ENCODE measurements at regions not wholly inside any gene's neighbourhood (a gene's known extent, or its start where the extent isn't known, plus 50 kb on each side); places are given as distances from the start of the nearest gene placed in this dataset.
"Not testable (repeated sequence)": the region's sequence is repeated elsewhere in the genome, so short reads cannot be mapped to it uniquely, and the experiment has no call there.

DNA sequence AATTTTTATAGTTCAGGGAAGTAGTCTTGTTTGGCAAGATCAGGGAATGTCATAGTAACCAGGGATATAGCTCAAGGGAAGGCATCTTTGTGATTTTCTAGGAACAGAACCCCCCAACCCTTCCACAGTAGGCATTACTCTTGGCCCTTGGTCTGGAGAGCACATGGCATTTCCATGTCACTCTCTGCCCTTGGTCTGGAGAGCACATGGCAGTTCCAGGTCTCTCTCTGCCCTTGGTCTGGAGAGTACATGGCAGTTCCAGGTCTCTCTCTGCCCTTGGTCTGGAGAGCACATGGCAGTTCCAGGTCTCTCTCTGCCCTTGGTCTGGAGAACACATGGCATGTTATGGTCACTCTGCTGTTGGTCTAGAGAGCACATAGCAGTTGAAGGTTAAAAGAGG is 297.2 kb upstream of the STEAP1 start:
- TF ChIP-seq, protein P1, sequence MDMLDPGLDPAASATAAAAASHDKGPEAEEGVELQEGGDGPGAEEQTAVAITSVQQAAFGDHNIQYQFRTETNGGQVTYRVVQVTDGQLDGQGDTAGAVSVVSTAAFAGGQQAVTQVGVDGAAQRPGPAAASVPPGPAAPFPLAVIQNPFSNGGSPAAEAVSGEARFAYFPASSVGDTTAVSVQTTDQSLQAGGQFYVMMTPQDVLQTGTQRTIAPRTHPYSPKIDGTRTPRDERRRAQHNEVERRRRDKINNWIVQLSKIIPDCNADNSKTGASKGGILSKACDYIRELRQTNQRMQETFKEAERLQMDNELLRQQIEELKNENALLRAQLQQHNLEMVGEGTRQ (IDR thresholded peaks at IDR 0.05; ENCODE audit: low read depth, low read length) = not testable (repeated sequence)
- TF ChIP-seq, protein P2, sequence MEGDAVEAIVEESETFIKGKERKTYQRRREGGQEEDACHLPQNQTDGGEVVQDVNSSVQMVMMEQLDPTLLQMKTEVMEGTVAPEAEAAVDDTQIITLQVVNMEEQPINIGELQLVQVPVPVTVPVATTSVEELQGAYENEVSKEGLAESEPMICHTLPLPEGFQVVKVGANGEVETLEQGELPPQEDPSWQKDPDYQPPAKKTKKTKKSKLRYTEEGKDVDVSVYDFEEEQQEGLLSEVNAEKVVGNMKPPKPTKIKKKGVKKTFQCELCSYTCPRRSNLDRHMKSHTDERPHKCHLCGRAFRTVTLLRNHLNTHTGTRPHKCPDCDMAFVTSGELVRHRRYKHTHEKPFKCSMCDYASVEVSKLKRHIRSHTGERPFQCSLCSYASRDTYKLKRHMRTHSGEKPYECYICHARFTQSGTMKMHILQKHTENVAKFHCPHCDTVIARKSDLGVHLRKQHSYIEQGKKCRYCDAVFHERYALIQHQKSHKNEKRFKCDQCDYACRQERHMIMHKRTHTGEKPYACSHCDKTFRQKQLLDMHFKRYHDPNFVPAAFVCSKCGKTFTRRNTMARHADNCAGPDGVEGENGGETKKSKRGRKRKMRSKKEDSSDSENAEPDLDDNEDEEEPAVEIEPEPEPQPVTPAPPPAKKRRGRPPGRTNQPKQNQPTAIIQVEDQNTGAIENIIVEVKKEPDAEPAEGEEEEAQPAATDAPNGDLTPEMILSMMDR (conservative IDR thresholded peaks at IDR 0.05; ENCODE audit: low read depth, low read length) = not testable (repeated sequence)
- TF ChIP-seq RAD21 (IDR thresholded peaks at IDR 0.05; ENCODE audit: low read length); FOS (IDR thresholded peaks at IDR 0.05; ENCODE audit: low read depth, low read length); SMC3 (IDR thresholded peaks at IDR 0.05; ENCODE audit: low read depth, low read length); MXI1 (IDR thresholded peaks at IDR 0.05; ENCODE audit: borderline replicate concordance, low read depth, low read length); POLR2A (IDR thresholded peaks at IDR 0.05; ENCODE audit: low read depth, low read length); MAFK (IDR thresholded peaks at IDR 0.05; ENCODE audit: low read depth, low read length); MAZ (IDR thresholded peaks at IDR 0.05; ENCODE audit: borderline replicate concordance, low read depth, low read length); BHLHE40 (IDR thresholded peaks at IDR 0.05; ENCODE audit: low read depth, low read length); CEBPB (IDR thresholded peaks at IDR 0.05; ENCODE audit: low read depth, low read length); RCOR1 (IDR thresholded peaks at IDR 0.05; ENCODE audit: insufficient replicate concordance, low read length); RFX5 (IDR thresholded peaks at IDR 0.05; ENCODE audit: low read depth, low read length): not testable (repeated sequence)
- TF ChIP-seq, protein P3, sequence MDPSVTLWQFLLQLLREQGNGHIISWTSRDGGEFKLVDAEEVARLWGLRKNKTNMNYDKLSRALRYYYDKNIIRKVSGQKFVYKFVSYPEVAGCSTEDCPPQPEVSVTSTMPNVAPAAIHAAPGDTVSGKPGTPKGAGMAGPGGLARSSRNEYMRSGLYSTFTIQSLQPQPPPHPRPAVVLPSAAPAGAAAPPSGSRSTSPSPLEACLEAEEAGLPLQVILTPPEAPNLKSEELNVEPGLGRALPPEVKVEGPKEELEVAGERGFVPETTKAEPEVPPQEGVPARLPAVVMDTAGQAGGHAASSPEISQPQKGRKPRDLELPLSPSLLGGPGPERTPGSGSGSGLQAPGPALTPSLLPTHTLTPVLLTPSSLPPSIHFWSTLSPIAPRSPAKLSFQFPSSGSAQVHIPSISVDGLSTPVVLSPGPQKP (IDR thresholded peaks at IDR 0.05; ENCODE audit: borderline replicate concordance, low read depth, low read length) = not testable (repeated sequence)

Data from IMR-90 (cell line).